SK-N-SH treated with all-trans-retinoic acid at 6 μM for 48 hours (cell line): ENCODE measurements at regions not wholly inside any gene's neighbourhood (a gene's known extent, or its start where the extent isn't known, plus 50 kb on each side); places are given as distances from the start of the nearest gene placed in this dataset.

Experiments used
- ATAC-seq: fragments of 200-7000 bp; cut with Tn5 transposase; 3 replicates; pipeline ENCODE4 v1.9.1; 2020; ENCODE audit warnings: mild to moderate bottlenecking, moderate library complexity
- ARNTL ChIP-seq: fragments of 450-650 bp; formaldehyde crosslinking; IDR thresholded peaks from 2 replicates; pipeline ENCODE4 v1.5.0; 2020; ENCODE audit warnings: low read depth, mild to moderate bottlenecking, moderate library complexity, borderline replicate concordance
- BACH2 ChIP-seq: fragments of 250-450 bp; sonication (Bioruptor Pico); IDR thresholded peaks from 2 replicates; pipeline ENCODE4 v1.9.0; 2021; ENCODE audit warnings: mild to moderate bottlenecking, borderline replicate concordance
- CSDC2 ChIP-seq: fragments of 250-450 bp; sonication (Bioruptor Pico); IDR thresholded peaks from 2 replicates; pipeline ENCODE4 v1.5.0; 2020; ENCODE audit warnings: mild to moderate bottlenecking, moderate library complexity
- CSRNP3 ChIP-seq: fragments of 250-450 bp; sonication (Bioruptor Pico); IDR thresholded peaks from 2 replicates; pipeline ENCODE4 v1.5.1; 2021; ENCODE audit warnings: mild to moderate bottlenecking, moderate library complexity
- ESRRG ChIP-seq: fragments of 250-450 bp; sonication (Bioruptor Pico); IDR thresholded peaks from 2 replicates; pipeline ENCODE4 v1.6.1; 2021; ENCODE audit warnings: mild to moderate bottlenecking
- GLIS3 ChIP-seq: fragments of 250-450 bp; sonication (Bioruptor Pico); IDR thresholded peaks from 2 replicates; pipeline ENCODE4 v1.5.0; 2020; ENCODE audit warnings: mild to moderate bottlenecking, moderate library complexity
- RARB ChIP-seq: fragments of 250-450 bp; sonication (Bioruptor Pico); IDR thresholded peaks from 2 replicates; pipeline ENCODE4 v1.8.0; 2021; ENCODE audit warnings: mild to moderate bottlenecking, moderate library complexity
- SNAI2 ChIP-seq: fragments of 250-450 bp; sonication (Bioruptor Pico); IDR thresholded peaks from 2 replicates; pipeline ENCODE4 v1.5.0; 2020; ENCODE audit warnings: mild to moderate bottlenecking, moderate library complexity
- TCF4 ChIP-seq: fragments of 250-450 bp; sonication (Bioruptor Pico); IDR thresholded peaks from 2 replicates; pipeline ENCODE4 v1.8.0; 2021; ENCODE audit warnings: mild to moderate bottlenecking, moderate library complexity, borderline replicate concordance
- TOX ChIP-seq: fragments of 250-450 bp; sonication (Bioruptor Pico); IDR thresholded peaks from 2 replicates; pipeline ENCODE4 v1.8.0; 2021; ENCODE audit warnings: mild to moderate bottlenecking, moderate library complexity, borderline replicate concordance
- ZC3H10 ChIP-seq: fragments of 250-450 bp; sonication (Bioruptor Pico); IDR thresholded peaks from 2 replicates; pipeline ENCODE4 v1.5.1; 2021; ENCODE audit warnings: mild to moderate bottlenecking, moderate library complexity
- ZFP3 ChIP-seq: fragments of 250-450 bp; sonication (Bioruptor Pico); IDR thresholded peaks from 2 replicates; pipeline ENCODE4 v1.5.0; 2020; ENCODE audit warnings: mild to moderate bottlenecking, moderate library complexity
- ZFP30 ChIP-seq: fragments of 450-650 bp; formaldehyde crosslinking; IDR thresholded peaks from 2 replicates; pipeline ENCODE4 v1.5.0; 2022; ENCODE audit warnings: mild to moderate bottlenecking, moderate library complexity
- ZNF70 ChIP-seq: fragments of 450-650 bp; formaldehyde crosslinking; IDR thresholded peaks from 2 replicates; pipeline ENCODE4 v1.5.0; 2020; ENCODE audit warnings: mild to moderate bottlenecking, moderate library complexity
- ZNF8 ChIP-seq: fragments of 450-650 bp; formaldehyde crosslinking; IDR thresholded peaks from 2 replicates; pipeline ENCODE4 v1.5.0; 2020; ENCODE audit warnings: mild to moderate bottlenecking, moderate library complexity
- TF ChIP-seq, protein P1 (sequence below): fragments of 250-450 bp; sonication (Bioruptor Pico); IDR thresholded peaks from 2 replicates; pipeline ENCODE4 v1.5.1; 2020; ENCODE audit warnings: low read depth, mild to moderate bottlenecking, moderate library complexity
- TF ChIP-seq, protein P2 (sequence below): fragments of 250-450 bp; sonication (Bioruptor Pico); IDR thresholded peaks from 2 replicates; pipeline ENCODE4 v1.8.0; 2020; ENCODE audit warnings: mild to moderate bottlenecking, moderate library complexity, borderline replicate concordance
- TF ChIP-seq, protein P3 (sequence below): fragments of 250-450 bp; sonication (Bioruptor Pico); IDR thresholded peaks from 2 replicates; pipeline ENCODE4 v1.5.0; 2020; ENCODE audit warnings: mild to moderate bottlenecking, moderate library complexity
- TF ChIP-seq, protein P4 (sequence below): fragments of 250-450 bp; sonication (Bioruptor Pico); IDR thresholded peaks from 2 replicates; pipeline ENCODE4 v1.8.0; 2021; ENCODE audit warnings: low read depth, mild to moderate bottlenecking, moderate library complexity, borderline replicate concordance

GRCh38 chr2:240311821-240312220 is 123.6 kb upstream of the GPC1 start:
- no peak for ATAC-seq

DNA sequence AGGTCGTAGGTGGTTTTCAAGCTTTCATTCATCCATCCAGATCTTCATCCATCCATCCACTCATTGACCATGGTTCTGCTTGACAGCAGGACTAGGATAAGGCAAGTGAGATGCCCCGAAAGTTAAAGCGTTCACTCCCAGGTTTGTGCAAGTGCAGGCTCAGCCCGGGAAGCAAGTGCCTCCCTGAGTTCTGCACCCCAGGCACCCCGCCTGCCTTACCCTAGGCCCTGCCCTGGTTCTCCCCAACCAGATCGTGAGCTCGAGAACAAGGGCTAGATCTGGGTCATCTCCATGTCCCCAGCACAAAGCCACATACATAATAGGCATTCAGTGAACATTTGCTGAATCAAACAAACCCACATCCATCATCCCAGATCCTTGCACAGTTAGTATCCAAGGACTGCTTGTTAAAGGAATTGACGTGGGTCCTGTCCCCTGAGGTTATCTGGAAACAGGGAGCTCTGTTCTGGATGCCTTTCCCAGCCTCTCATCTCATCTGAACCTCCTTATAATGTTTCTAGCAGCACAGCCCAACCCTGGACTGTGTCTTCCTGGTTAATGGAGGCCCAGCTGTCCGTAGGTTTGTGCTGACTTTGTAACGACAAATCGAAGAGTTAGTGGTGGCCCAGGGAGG is 116.1 kb upstream of the GPC1 start:
- ATAC-seq = no peak
- TF ChIP-seq ZFP3 (CRISPR knock-in tag) (no peak), RARB (CRISPR knock-in tag) (no peak)

More at GRCh38 chr2:240311821-240312220, 123.6 kb upstream of the GPC1 start:
- TF ChIP-seq, protein P1, sequence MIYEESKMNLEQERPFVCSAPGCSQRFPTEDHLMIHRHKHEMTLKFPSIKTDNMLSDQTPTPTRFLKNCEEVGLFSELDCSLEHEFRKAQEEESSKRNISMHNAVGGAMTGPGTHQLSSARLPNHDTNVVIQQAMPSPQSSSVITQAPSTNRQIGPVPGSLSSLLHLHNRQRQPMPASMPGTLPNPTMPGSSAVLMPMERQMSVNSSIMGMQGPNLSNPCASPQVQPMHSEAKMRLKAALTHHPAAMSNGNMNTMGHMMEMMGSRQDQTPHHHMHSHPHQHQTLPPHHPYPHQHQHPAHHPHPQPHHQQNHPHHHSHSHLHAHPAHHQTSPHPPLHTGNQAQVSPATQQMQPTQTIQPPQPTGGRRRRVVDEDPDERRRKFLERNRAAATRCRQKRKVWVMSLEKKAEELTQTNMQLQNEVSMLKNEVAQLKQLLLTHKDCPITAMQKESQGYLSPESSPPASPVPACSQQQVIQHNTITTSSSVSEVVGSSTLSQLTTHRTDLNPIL (CRISPR knock-in tag) = no peak
- no peak for TF ChIP-seq TOX (CRISPR knock-in tag)
- TF ChIP-seq ZNF70 = no peak
- no peak for TF ChIP-seq ESRRG (CRISPR knock-in tag)
- TF ChIP-seq BACH2 = no peak

DNA sequence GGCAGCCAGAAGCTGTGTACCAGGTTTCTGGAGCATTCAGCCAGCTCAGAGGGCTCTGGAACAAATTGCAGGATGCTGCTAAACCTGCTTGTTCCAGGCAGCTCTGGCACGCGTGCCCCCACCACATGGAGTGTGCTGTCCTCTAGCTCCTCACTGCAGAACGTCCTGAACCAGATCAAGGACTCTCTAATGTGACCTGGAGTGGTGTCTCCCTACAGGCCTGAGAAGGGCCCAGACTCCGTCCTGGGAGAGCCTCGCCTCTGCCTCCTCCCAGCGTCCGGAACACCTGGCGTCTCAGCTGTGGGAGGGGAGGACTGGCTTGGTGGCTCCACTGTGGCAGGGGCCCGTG is 115.6 kb upstream of the GPC1 start:
- TF ChIP-seq ESRRG (CRISPR knock-in tag) (no peak), ZFP3 (CRISPR knock-in tag) (no peak), ZFP30 (no peak)
- TF ChIP-seq, all 23 proteins: peak for 0
- no peak for ATAC-seq

- TF ChIP-seq CSDC2 = no peak
- TF ChIP-seq, protein P2, sequence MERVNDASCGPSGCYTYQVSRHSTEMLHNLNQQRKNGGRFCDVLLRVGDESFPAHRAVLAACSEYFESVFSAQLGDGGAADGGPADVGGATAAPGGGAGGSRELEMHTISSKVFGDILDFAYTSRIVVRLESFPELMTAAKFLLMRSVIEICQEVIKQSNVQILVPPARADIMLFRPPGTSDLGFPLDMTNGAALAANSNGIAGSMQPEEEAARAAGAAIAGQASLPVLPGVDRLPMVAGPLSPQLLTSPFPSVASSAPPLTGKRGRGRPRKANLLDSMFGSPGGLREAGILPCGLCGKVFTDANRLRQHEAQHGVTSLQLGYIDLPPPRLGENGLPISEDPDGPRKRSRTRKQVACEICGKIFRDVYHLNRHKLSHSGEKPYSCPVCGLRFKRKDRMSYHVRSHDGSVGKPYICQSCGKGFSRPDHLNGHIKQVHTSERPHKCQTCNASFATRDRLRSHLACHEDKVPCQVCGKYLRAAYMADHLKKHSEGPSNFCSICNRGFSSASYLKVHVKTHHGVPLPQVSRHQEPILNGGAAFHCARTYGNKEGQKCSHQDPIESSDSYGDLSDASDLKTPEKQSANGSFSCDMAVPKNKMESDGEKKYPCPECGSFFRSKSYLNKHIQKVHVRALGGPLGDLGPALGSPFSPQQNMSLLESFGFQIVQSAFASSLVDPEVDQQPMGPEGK (CRISPR knock-in tag) = no peak
- TF ChIP-seq SNAI2 (CRISPR knock-in tag) = no peak
- TF ChIP-seq, protein P3, sequence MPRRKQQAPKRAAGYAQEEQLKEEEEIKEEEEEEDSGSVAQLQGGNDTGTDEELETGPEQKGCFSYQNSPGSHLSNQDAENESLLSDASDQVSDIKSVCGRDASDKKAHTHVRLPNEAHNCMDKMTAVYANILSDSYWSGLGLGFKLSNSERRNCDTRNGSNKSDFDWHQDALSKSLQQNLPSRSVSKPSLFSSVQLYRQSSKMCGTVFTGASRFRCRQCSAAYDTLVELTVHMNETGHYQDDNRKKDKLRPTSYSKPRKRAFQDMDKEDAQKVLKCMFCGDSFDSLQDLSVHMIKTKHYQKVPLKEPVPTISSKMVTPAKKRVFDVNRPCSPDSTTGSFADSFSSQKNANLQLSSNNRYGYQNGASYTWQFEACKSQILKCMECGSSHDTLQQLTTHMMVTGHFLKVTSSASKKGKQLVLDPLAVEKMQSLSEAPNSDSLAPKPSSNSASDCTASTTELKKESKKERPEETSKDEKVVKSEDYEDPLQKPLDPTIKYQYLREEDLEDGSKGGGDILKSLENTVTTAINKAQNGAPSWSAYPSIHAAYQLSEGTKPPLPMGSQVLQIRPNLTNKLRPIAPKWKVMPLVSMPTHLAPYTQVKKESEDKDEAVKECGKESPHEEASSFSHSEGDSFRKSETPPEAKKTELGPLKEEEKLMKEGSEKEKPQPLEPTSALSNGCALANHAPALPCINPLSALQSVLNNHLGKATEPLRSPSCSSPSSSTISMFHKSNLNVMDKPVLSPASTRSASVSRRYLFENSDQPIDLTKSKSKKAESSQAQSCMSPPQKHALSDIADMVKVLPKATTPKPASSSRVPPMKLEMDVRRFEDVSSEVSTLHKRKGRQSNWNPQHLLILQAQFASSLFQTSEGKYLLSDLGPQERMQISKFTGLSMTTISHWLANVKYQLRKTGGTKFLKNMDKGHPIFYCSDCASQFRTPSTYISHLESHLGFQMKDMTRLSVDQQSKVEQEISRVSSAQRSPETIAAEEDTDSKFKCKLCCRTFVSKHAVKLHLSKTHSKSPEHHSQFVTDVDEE (CRISPR knock-in tag) = no peak
- no peak for ATAC-seq
Observed at GRCh38 chr2:240320204-240320993, 115.1 kb upstream of the GPC1 start.

DNA sequence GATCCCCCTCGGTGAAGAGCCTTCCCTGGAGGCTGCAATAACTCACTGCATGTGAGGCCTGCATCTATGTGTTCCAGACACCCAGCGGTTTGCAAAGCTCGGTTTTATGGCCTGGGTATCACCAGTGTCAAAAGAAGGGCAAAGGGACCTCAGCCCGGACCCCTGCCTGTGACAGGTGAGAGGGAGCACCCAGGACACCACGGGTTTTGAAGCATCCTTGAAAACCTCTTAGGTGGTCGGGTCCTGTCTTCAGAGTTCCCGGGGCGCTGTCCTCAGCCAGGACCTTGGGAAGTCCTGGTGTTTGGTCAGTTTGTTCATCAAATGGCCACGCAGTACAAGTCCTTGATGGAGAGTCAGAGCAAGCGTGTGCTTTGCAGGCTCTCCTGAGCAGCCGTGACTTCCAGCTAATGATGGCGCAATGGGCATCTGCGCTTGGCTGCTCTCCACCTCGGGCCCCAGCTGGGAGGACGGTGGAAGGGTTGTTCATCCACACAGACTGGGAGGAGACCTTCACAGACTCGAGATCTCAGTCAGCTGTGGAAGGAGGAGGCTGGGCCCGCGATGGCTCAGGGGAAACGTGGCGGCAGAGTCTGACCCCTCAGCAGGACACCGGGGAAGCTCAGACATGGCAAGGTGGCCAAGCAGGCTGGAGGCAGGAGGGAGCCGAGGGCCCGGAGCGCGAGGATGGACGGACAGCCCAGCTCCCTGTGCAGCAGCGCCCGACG is 113.1 kb upstream of the GPC1 start:
- no peak for ATAC-seq
- TF ChIP-seq, protein P1 (CRISPR knock-in tag) = no peak
- TF ChIP-seq ZC3H10 (CRISPR knock-in tag) (no peak), SNAI2 (CRISPR knock-in tag) (no peak), TCF4 (CRISPR knock-in tag) (no peak), BACH2 (no peak), ZFP3 (CRISPR knock-in tag) (no peak), RARB (CRISPR knock-in tag) (no peak), ZNF8 (CRISPR knock-in tag) (no peak), CSRNP3 (no peak), CSDC2 (no peak), GLIS3 (no peak), TOX (CRISPR knock-in tag) (no peak), ARNTL (CRISPR knock-in tag) (no peak)
- TF ChIP-seq, protein P2 (CRISPR knock-in tag) = no peak
- TF ChIP-seq, protein P4, sequence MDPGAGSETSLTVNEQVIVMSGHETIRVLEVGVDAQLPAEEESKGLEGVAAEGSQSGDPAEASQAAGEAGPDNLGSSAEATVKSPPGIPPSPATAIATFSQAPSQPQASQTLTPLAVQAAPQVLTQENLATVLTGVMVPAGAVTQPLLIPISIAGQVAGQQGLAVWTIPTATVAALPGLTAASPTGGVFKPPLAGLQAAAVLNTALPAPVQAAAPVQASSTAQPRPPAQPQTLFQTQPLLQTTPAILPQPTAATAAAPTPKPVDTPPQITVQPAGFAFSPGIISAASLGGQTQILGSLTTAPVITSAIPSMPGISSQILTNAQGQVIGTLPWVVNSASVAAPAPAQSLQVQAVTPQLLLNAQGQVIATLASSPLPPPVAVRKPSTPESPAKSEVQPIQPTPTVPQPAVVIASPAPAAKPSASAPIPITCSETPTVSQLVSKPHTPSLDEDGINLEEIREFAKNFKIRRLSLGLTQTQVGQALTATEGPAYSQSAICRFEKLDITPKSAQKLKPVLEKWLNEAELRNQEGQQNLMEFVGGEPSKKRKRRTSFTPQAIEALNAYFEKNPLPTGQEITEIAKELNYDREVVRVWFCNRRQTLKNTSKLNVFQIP = no peak
